Activated CD8-positive, alpha-beta memory T cell treated with anti-CD3 and anti-CD28 coated beads, Interleukin-2, amount 10 ng/mL, durations not matched to agents 7 days and 5 days (primary cell): ENCODE measurements at regions not wholly inside any gene's neighbourhood (a gene's known extent, or its start where the extent isn't known, plus 50 kb on each side); places are given as distances from the start of the nearest gene placed in this dataset.

Experiments
- ATAC-seq: fragments of 150-1000 bp; cut with Tn5 transposase; one replicate; pipeline ENCODE4 v1.10.0; 2021; ENCODE audit warnings: moderate library complexity
- CTCF ChIA-PET: fragments of 350-600 bp; sonication (Branson Sonifier 250); formaldehyde crosslinking; loops from one replicate; lab custom pipeline; 2021; ENCODE audit warnings: antibody characterized with exemption; lab: Charles Lee
- DNase-seq: peaks from one replicate; pipeline ENCODE4 v3.0.0-alpha.2; 2020
- H3K27ac Mint-ChIP-seq: one replicate; pipeline ENCODE4 v1.8.0; 2021; ENCODE audit warnings: mild to moderate bottlenecking, mixed read lengths
- H3K27me3 Mint-ChIP-seq: one replicate; pipeline ENCODE4 v1.8.0; 2021; ENCODE audit warnings: mixed read lengths
- H3K36me3 Mint-ChIP-seq: one replicate; pipeline ENCODE4 v1.8.0; 2021; ENCODE audit warnings: mild to moderate bottlenecking, mixed read lengths
- H3K4me1 Mint-ChIP-seq: one replicate; pipeline ENCODE4 v1.8.0; 2021; ENCODE audit warnings: mixed read lengths
- H3K4me3 Mint-ChIP-seq: one replicate; pipeline ENCODE4 v1.8.0; 2021; ENCODE audit warnings: mild to moderate bottlenecking, moderate library complexity, mixed read lengths
- H3K9me3 Mint-ChIP-seq: one replicate; pipeline ENCODE4 v1.8.0; 2022; ENCODE audit warnings: low read depth, mixed read lengths

GRCh38 chr10:85266808-85267207, 938.4 kb downstream of the CCSER2 start:
- CTCF ChIA-PET, result no interaction called here

GRCh38 chr10:85280014-85280413, 951.6 kb downstream of the CCSER2 start:
- Mint-ChIP-seq H3K27ac (no peak overlapping the region), H3K36me3 (no peaks in the 10 kb centered on the region), H3K27me3 (no peaks in the 10 kb centered on the region), H3K9me3 (no peaks in the 10 kb centered on the region), H3K4me1 (no peaks in the 10 kb centered on the region), H3K4me3 (no peak overlapping the region)
- DNase-seq, result no peak
- ATAC-seq, result no peak
- CTCF ChIA-PET, result no interaction called here

More at GRCh38 chr10:85266808-85267207, 938.4 kb downstream of the CCSER2 start:
- no peak overlapping the region for H3K4me3 Mint-ChIP-seq
- ATAC-seq (no peak), DNase-seq (no peak)
- no peaks in the 10 kb centered on the region for H3K4me1 Mint-ChIP-seq
- H3K27ac Mint-ChIP-seq, result no peak overlapping the region
- H3K36me3 Mint-ChIP-seq, result no peaks in the 10 kb centered on the region
- H3K27me3 Mint-ChIP-seq, result no peaks in the 10 kb centered on the region
- H3K9me3 Mint-ChIP-seq, result peaks cover 7% of the 10 kb centered on the region

GRCh38 chr10:85284778-85285770, 956.7 kb downstream of the CCSER2 start:
- H3K4me1 Mint-ChIP-seq, result no peaks in the 10 kb centered on the region
- H3K27ac Mint-ChIP-seq, result no peak overlapping the region
- CTCF ChIA-PET, result no interaction called here
- no peak overlapping the region for H3K4me3 Mint-ChIP-seq
- no peaks in the 10 kb centered on the region for H3K27me3 Mint-ChIP-seq
- ATAC-seq (no peak), DNase-seq (no peak)
- H3K36me3 Mint-ChIP-seq, result no peaks in the 10 kb centered on the region
- peaks cover 3% of the 10 kb centered on the region for H3K9me3 Mint-ChIP-seq

GRCh38 chr10:85293483-85293882, 965.1 kb downstream of the CCSER2 start:
- CTCF ChIA-PET, result no interaction called here
- Mint-ChIP-seq H3K27me3 (no peaks in the 10 kb centered on the region), H3K4me3 (no peak overlapping the region), H3K9me3 (peaks cover 3% of the 10 kb centered on the region), H3K4me1 (no peaks in the 10 kb centered on the region), H3K36me3 (no peaks in the 10 kb centered on the region), H3K27ac (no peak overlapping the region)
- ATAC-seq (no peak), DNase-seq (no peak)

GRCh38 chr10:85311613-85312337, 983.4 kb downstream of the CCSER2 start:
- CTCF ChIA-PET, result no interaction called here
- H3K4me1 Mint-ChIP-seq, result no peaks in the 10 kb centered on the region
- DNase-seq (no peak), ATAC-seq (no peak)
- H3K4me3 Mint-ChIP-seq, result no peak overlapping the region
- H3K9me3 Mint-ChIP-seq, result no peaks in the 10 kb centered on the region
- no peaks in the 10 kb centered on the region for H3K36me3 Mint-ChIP-seq
- H3K27ac Mint-ChIP-seq, result no peak overlapping the region
- no peaks in the 10 kb centered on the region for H3K27me3 Mint-ChIP-seq

- Mint-ChIP-seq H3K27ac (no peak overlapping the region), H3K36me3 (no peaks in the 10 kb centered on the region), H3K4me3 (no peak overlapping the region), H3K27me3 (no peaks in the 10 kb centered on the region), H3K4me1 (no peaks in the 10 kb centered on the region), H3K9me3 (no peaks in the 10 kb centered on the region)
- ATAC-seq (no peak), DNase-seq (no peak)
- CTCF ChIA-PET, result no interaction called here
Measured at GRCh38 chr10:85315657-85316056, 987.3 kb downstream of the CCSER2 start.

GRCh38 chr10:85316276-85316675, 987.9 kb downstream of the CCSER2 start:
- Mint-ChIP-seq H3K4me3 (no peak overlapping the region), H3K36me3 (no peaks in the 10 kb centered on the region), H3K4me1 (no peaks in the 10 kb centered on the region), H3K27me3 (no peaks in the 10 kb centered on the region), H3K9me3 (no peaks in the 10 kb centered on the region), H3K27ac (no peak overlapping the region)
- CTCF ChIA-PET, result no interaction called here
- DNase-seq, result no peak
- ATAC-seq, result no peak

GRCh38 chr10:85317827-85318226, 989.4 kb downstream of the CCSER2 start:
- no peak overlapping the region for H3K4me3 Mint-ChIP-seq
- H3K9me3 Mint-ChIP-seq, result no peaks in the 10 kb centered on the region
- H3K36me3 Mint-ChIP-seq, result no peaks in the 10 kb centered on the region
- H3K4me1 Mint-ChIP-seq, result no peaks in the 10 kb centered on the region
- H3K27me3 Mint-ChIP-seq, result no peaks in the 10 kb centered on the region
- no peak for ATAC-seq
- DNase-seq, result no peak
- H3K27ac Mint-ChIP-seq, result no peak overlapping the region
- CTCF ChIA-PET, result no interaction called here

- DNase-seq (no peak), ATAC-seq (no peak)
- Mint-ChIP-seq H3K4me3 (no peak overlapping the region), H3K27me3 (no peaks in the 10 kb centered on the region), H3K36me3 (no peaks in the 10 kb centered on the region), H3K9me3 (no peaks in the 10 kb centered on the region), H3K4me1 (no peaks in the 10 kb centered on the region), H3K27ac (no peak overlapping the region)
- CTCF ChIA-PET, result no interaction called here
Measured at GRCh38 chr10:85318809-85319807, 990.7 kb downstream of the CCSER2 start.

GRCh38 chr10:85319826-85320225, 991.4 kb downstream of the CCSER2 start:
- no peak overlapping the region for H3K27ac Mint-ChIP-seq
- H3K4me1 Mint-ChIP-seq, result no peaks in the 10 kb centered on the region
- no peak for DNase-seq
- H3K4me3 Mint-ChIP-seq, result no peak overlapping the region
- no peak for ATAC-seq
- H3K36me3 Mint-ChIP-seq, result no peaks in the 10 kb centered on the region
- H3K27me3 Mint-ChIP-seq, result no peaks in the 10 kb centered on the region
- CTCF ChIA-PET, result no interaction called here
- H3K9me3 Mint-ChIP-seq, result no peaks in the 10 kb centered on the region

- DNase-seq (no peak), ATAC-seq (no peak)
- Mint-ChIP-seq H3K27ac (no peak overlapping the region), H3K4me1 (no peaks in the 10 kb centered on the region), H3K36me3 (no peaks in the 10 kb centered on the region), H3K4me3 (no peak overlapping the region), H3K27me3 (no peaks in the 10 kb centered on the region), H3K9me3 (no peaks in the 10 kb centered on the region)
- CTCF ChIA-PET, result no interaction called here
Measured at GRCh38 chr10:85333594-85333993, 1005.2 kb downstream of the CCSER2 start.

- CTCF ChIA-PET, result no interaction called here
- no peaks in the 10 kb centered on the region for H3K36me3 Mint-ChIP-seq
- no peak overlapping the region for H3K4me3 Mint-ChIP-seq
- no peaks in the 10 kb centered on the region for H3K4me1 Mint-ChIP-seq
- ATAC-seq, result no peak
- DNase-seq, result no peak
- no peaks in the 10 kb centered on the region for H3K27me3 Mint-ChIP-seq
- H3K9me3 Mint-ChIP-seq, result no peaks in the 10 kb centered on the region
- H3K27ac Mint-ChIP-seq, result no peak overlapping the region
Measured at GRCh38 chr10:85362401-85362800, 1004.2 kb downstream of the GRID1 start.
